B cell (primary cell): ENCODE measurements at regions not wholly inside any gene's neighbourhood (a gene's known extent, or its start where the extent isn't known, plus 50 kb on each side); places are given as distances from the start of the nearest gene placed in this dataset.

Experiments used
- ATAC-seq: fragments of 200-7000 bp; cut with Tn5 transposase; one replicate; pipeline ENCODE4 v1.10.0; 2021; ENCODE audit warnings: low read depth, mild to moderate bottlenecking, moderate number of reproducible peaks, moderate library complexity
- CTCF ChIA-PET: fragments of 350-600 bp; sonication (Branson Sonifier 250); formaldehyde crosslinking; loops from one replicate; lab custom pipeline; 2021; ENCODE audit warnings: antibody characterized with exemption, inconsistent platforms; lab: Charles Lee
- POLR2A ChIA-PET: fragments of 350-600 bp; sonication (Branson Sonifier 250); formaldehyde crosslinking; loops from one replicate; lab custom pipeline; 2021; ENCODE audit warnings: antibody characterized with exemption; lab: Charles Lee
- DNase-seq: peaks from one replicate; pipeline ENCODE4 v3.0.0; 2013
- H2AFZ ChIP-seq: 2 replicates; pipeline ENCODE4 v1.6.1; 2012; ENCODE audit warnings: mild to moderate bottlenecking, low read depth, low read length; ENCODE audit not compliant: insufficient read depth, poor library complexity, severe bottlenecking
- H3K27ac ChIP-seq, 2 donors: 1 replicate in 1 of 2; 2 replicates in 1 of 2; pipeline ENCODE4 v1.5.1; 2012 to 2013; ENCODE audit warnings: low read length in 2 of 2, mild to moderate bottlenecking in 2 of 2, moderate library complexity in 1 of 2
- H3K27me3 ChIP-seq, 4 experiments: fragments of 200-600 bp in 1 of 4; sonication (generic) in 1 of 4; replicated peaks in 1 of 4; 1 replicate in 2 of 4; 2 replicates in 2 of 4; pipeline versions ENCODE4 v1.6.1 to v1.7.0; 2013 to 2016; ENCODE audit warnings: low read length in 3 of 4, mild to moderate bottlenecking in 2 of 4, mixed read lengths in 1 of 4, moderate library complexity in 1 of 4; ENCODE audit not compliant: insufficient read depth in 4 of 4, control insufficient read depth in 3 of 4; ENCODE audit errors: control extremely low read depth in 1 of 4
- H3K36me3 ChIP-seq, 2 experiments: replicated peaks in 1 of 2; 1 replicate in 1 of 2; 2 replicates in 1 of 2; pipeline versions ENCODE4 v1.6.1 to v1.7.1; 2013; ENCODE audit warnings: low read length in 1 of 2; ENCODE audit not compliant: insufficient read depth in 2 of 2, control insufficient read depth in 1 of 2; ENCODE audit errors: control extremely low read depth in 1 of 2, extremely low read depth in 1 of 2
- H3K4me1 ChIP-seq, 2 donors: fragments of 200-600 bp in 1 of 2; sonication (generic) in 1 of 2; 1 replicate in 1 of 2; 2 replicates in 1 of 2; pipeline versions ENCODE4 v1.5.1 to v1.6.1; 2013 to 2017; ENCODE audit warnings: low read length in 2 of 2; ENCODE audit not compliant: control insufficient read depth in 2 of 2, insufficient read depth in 2 of 2
- H3K4me2 ChIP-seq: replicated peaks from 2 replicates; pipeline ENCODE3; 2012; ENCODE audit warnings: mild to moderate bottlenecking, low read depth, low read length; ENCODE audit not compliant: poor library complexity, severe bottlenecking
- H3K4me3 ChIP-seq, 5 experiments: fragments of 200-600 bp in 1 of 5; sonication (generic) in 1 of 5; 1 replicate in 3 of 5; 2 replicates in 2 of 5; pipeline versions ENCODE4 v1.5.1 to v1.7.0; 2011 to 2016; ENCODE audit warnings: low read length in 4 of 5, mild to moderate bottlenecking in 4 of 5, low read depth in 2 of 5, control low read depth in 1 of 5, moderate library complexity in 1 of 5; ENCODE audit not compliant: insufficient read depth in 1 of 5; ENCODE audit errors: control extremely low read depth in 1 of 5, extremely low read depth in 1 of 5
- H3K79me2 ChIP-seq: fragments of 200-600 bp; sonication (generic); one replicate; pipeline ENCODE4 v1.6.0; 2016; ENCODE audit warnings: low read length; ENCODE audit not compliant: control insufficient read depth, insufficient read depth
- H3K9ac ChIP-seq: fragments of 200-600 bp; sonication (generic); 2 replicates; pipeline ENCODE4 v1.6.1; 2017; ENCODE audit warnings: mild to moderate bottlenecking, low read length, moderate library complexity
- H3K9me3 ChIP-seq, 3 donors: one replicate each; pipeline versions ENCODE4 v1.6.1 to v1.7.1; 2013; ENCODE audit warnings: low read length in 2 of 3; ENCODE audit not compliant: control insufficient read depth in 2 of 3, insufficient read depth in 1 of 3; ENCODE audit errors: control extremely low read depth in 1 of 3
- H4K20me1 ChIP-seq: 2 replicates; pipeline ENCODE4 v1.6.0; 2012; ENCODE audit warnings: mild to moderate bottlenecking, low read length; ENCODE audit not compliant: insufficient read depth, control insufficient read depth, poor library complexity, severe bottlenecking
- H3K27ac Mint-ChIP-seq: one replicate; pipeline ENCODE4 v1.8.0; 2021; ENCODE audit warnings: mixed read lengths
- H3K27me3 Mint-ChIP-seq: one replicate; pipeline ENCODE4 v1.8.0; 2021; ENCODE audit warnings: mixed read lengths
- H3K4me1 Mint-ChIP-seq: one replicate; pipeline ENCODE4 v1.8.0; 2021; ENCODE audit warnings: mixed read lengths
- H3K4me3 Mint-ChIP-seq: one replicate; pipeline ENCODE4 v1.8.0; 2021; ENCODE audit warnings: mixed read lengths
- H3K9me3 Mint-ChIP-seq: one replicate; pipeline ENCODE4 v1.8.0; 2022; ENCODE audit warnings: mixed read lengths; ENCODE audit not compliant: insufficient read depth
- CTCF ChIP-seq: fragments of 200-600 bp; IDR thresholded peaks from one replicate; pipeline ENCODE4 v1.8.0; 2022; ENCODE audit warnings: antibody characterized with exemption, mild to moderate bottlenecking
- EZH2 ChIP-seq: IDR thresholded peaks from 2 replicates; pipeline ENCODE4 v1.6.1; 2012; ENCODE audit warnings: borderline replicate concordance, low read depth, mild to moderate bottlenecking, moderate library complexity, low read length; ENCODE audit not compliant: insufficient read depth, poor library complexity, severe bottlenecking
- WGBS: methylation state at CpG from one replicate; pipeline ENCODE4 v1.1.5; 2013; ENCODE audit warnings: missing lambda C conversion rate; ENCODE audit not compliant: insufficient coverage; 5-methylcytosine and 5-hydroxymethylcytosine counted together
- intact Hi-C: fragments of 100-400 bp; cut with micrococcal nuclease; formaldehyde crosslinking; loops from one replicate; pipeline ENCODE4 v1.10.0; 2022

- Histone ChIP-seq H3K27me3 (no peaks in the 10 kb centered on the region), H2AFZ (no peak overlapping the region), H3K9me3 (peaks cover 0 to 4% (median 0%) of the 10 kb centered on the region in 3 donors), H3K4me1 (no peaks in the 10 kb centered on the region), H3K4me2 (no peak overlapping the region), H3K27ac (no peak overlapping the region), H3K79me2 (no peaks in the 10 kb centered on the region), H3K36me3 (no peaks in the 10 kb centered on the region), H3K9ac (no peak overlapping the region), H3K4me3 (no peak overlapping the region), H4K20me1 (no peaks in the 10 kb centered on the region)
- TF ChIP-seq CTCF = no peak
- no peak for TF ChIP-seq EZH2
- Mint-ChIP-seq H3K9me3 (no peaks in the 10 kb centered on the region), H3K4me3 (no peak overlapping the region), H3K4me1 (peaks cover 3% of the 10 kb centered on the region), H3K27me3 (peaks cover 3% of the 10 kb centered on the region), H3K27ac (no peak overlapping the region)
- ChIA-PET POLR2A (no interaction called here), CTCF (no interaction called here)
- no peak for ATAC-seq
- DNase-seq = no peak
- no CpG with 5 or more reads among the region's 1 CpG for WGBS
- intact Hi-C loops = no loop called here
These were observed 109.2 kb downstream of the MTRR start for GRCh38 chr5:7978114-7978513.

GRCh38 chr5:7978991-7979390, 110.0 kb downstream of the MTRR start:
- Mint-ChIP-seq H3K4me1 (peaks cover 3% of the 10 kb centered on the region), H3K27me3 (peaks cover 3% of the 10 kb centered on the region), H3K9me3 (no peaks in the 10 kb centered on the region), H3K4me3 (no peak overlapping the region), H3K27ac (no peak overlapping the region)
- Histone ChIP-seq H3K27me3 (no peaks in the 10 kb centered on the region), H3K27ac (no peak overlapping the region), H3K4me3 (no peak overlapping the region), H3K79me2 (no peaks in the 10 kb centered on the region), H3K4me1 (no peaks in the 10 kb centered on the region), H4K20me1 (no peaks in the 10 kb centered on the region), H3K4me2 (no peak overlapping the region), H2AFZ (no peak overlapping the region), H3K36me3 (no peaks in the 10 kb centered on the region), H3K9me3 (peaks cover 0 to 4% (median 0%) of the 10 kb centered on the region in 3 donors), H3K9ac (no peak overlapping the region)
- 80% methylated on average over 1 of the region's 2 CpGs for WGBS
- no peak for TF ChIP-seq EZH2
- TF ChIP-seq CTCF = no peak
- CTCF ChIA-PET = no interaction called here
- DNase-seq = no peak
- no peak for ATAC-seq
- intact Hi-C loops = no loop called here
- POLR2A ChIA-PET = no interaction called here
